ENCODE measurements at regions not wholly inside any gene's neighbourhood (a gene's known extent, or its start where the extent isn't known, plus 50 kb on each side); places are given as distances from the start of the nearest gene placed in this dataset.
A peak's percentile ranks its signal among the peaks of the same experiment; 100 is the strongest.

DNA sequence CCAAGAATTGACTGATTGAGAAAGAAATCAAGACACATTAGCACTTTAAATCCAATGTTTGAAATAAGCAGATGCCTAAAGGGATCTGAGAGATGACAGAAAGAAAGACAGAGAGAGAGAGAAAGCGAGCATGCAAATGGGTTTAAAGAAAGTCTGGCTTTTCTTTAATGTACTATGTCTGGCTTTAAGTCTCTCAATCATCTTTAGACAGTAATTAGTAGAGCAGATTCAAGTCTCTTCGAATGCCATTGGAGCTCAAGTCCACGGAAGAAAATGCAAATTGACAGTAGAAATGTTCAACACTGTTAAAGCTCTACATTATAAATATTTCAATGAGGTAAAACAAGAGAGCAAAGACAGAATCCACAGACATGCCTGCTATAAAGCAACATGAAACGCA, 1480.2 kb upstream of the CDH8 start:
- TF ChIP-seq SMC3 (conservative IDR thresholded peaks at IDR 0.05; ENCODE audit: poor library complexity) (no peak), EP300 (conservative IDR thresholded peaks at IDR 0.05; ENCODE audit: poor library complexity, severe bottlenecking) (peak; percentile 83)
- H3K79me2 ChIP-seq (replicated peaks; ENCODE audit: insufficient read depth, low read length): no peaks in the 10 kb centered on the region
- no peak overlapping the region for H3K9ac ChIP-seq (ENCODE audit: low read length)
- H4K20me1 ChIP-seq (ENCODE audit: insufficient read depth): no peaks in the 10 kb centered on the region
- no peak overlapping the region for H2AFZ ChIP-seq (ENCODE audit: low read depth, low read length)
- H3K4me2 ChIP-seq (ENCODE audit: low read length): peak overlapping the region; percentile 32
- H3K9me3 ChIP-seq (ENCODE audit: low read length): no peaks in the 10 kb centered on the region
- peak overlapping the region; percentile 56 for H3K27ac ChIP-seq (ENCODE audit: low read length)
- peaks cover 4% of the 10 kb centered on the region for H3F3A ChIP-seq (ENCODE audit: insufficient read depth, low read length, poor library complexity, severe bottlenecking)
- no peak overlapping the region for H3K4me3 ChIP-seq (ENCODE audit: low read length)
- no peaks in the 10 kb centered on the region for H3K36me3 ChIP-seq (ENCODE audit: insufficient read depth, low read length)
- H3K9me2 ChIP-seq (ENCODE audit: insufficient read depth, low read length): no peaks in the 10 kb centered on the region
- no peaks in the 10 kb centered on the region for H3K27me3 ChIP-seq (ENCODE audit: insufficient read depth, low read depth, low read length)

DNA sequence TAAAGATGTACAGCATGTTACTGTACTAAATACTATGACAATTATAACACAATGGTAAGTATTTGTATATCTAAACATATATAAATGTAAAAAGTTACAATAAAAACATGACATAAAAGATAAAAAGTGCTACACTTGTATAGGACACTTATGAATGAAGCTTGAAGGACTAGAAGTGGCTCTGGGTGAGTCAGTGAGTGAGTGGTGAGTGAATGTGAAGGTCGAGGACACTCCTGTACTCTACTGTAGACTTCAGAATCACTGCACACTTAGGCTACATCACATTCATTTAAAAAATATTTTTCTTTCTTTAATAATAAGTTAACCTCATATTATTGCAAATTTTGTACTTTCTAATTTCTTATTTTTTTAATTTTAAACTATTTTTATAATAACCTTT, 1476.7 kb upstream of the CDH8 start:
- peaks cover 4% of the 10 kb centered on the region for H3F3A ChIP-seq (ENCODE audit: insufficient read depth, low read length, poor library complexity, severe bottlenecking)
- H3K27ac ChIP-seq (ENCODE audit: low read length): no peak overlapping the region
- H2AFZ ChIP-seq (ENCODE audit: low read depth, low read length): no peak overlapping the region
- no peaks in the 10 kb centered on the region for H3K9me2 ChIP-seq (ENCODE audit: insufficient read depth, low read length)
- H4K20me1 ChIP-seq (ENCODE audit: insufficient read depth): no peaks in the 10 kb centered on the region
- H3K27me3 ChIP-seq (ENCODE audit: insufficient read depth, low read depth, low read length): no peaks in the 10 kb centered on the region
- H3K4me2 ChIP-seq (ENCODE audit: low read length): no peak overlapping the region
- H3K9me3 ChIP-seq (ENCODE audit: low read length): no peaks in the 10 kb centered on the region
- no peaks in the 10 kb centered on the region for H3K79me2 ChIP-seq (replicated peaks; ENCODE audit: insufficient read depth, low read length)
- TF ChIP-seq SMC3 (conservative IDR thresholded peaks at IDR 0.05; ENCODE audit: poor library complexity) (no peak), EP300 (conservative IDR thresholded peaks at IDR 0.05; ENCODE audit: poor library complexity, severe bottlenecking) (no peak), EZH2 (IDR thresholded peaks at IDR 0.05; ENCODE audit: borderline replicate concordance, insufficient read depth, low read length, poor library complexity, severe bottlenecking) (no peak)
- TF ChIP-seq, protein P1, sequence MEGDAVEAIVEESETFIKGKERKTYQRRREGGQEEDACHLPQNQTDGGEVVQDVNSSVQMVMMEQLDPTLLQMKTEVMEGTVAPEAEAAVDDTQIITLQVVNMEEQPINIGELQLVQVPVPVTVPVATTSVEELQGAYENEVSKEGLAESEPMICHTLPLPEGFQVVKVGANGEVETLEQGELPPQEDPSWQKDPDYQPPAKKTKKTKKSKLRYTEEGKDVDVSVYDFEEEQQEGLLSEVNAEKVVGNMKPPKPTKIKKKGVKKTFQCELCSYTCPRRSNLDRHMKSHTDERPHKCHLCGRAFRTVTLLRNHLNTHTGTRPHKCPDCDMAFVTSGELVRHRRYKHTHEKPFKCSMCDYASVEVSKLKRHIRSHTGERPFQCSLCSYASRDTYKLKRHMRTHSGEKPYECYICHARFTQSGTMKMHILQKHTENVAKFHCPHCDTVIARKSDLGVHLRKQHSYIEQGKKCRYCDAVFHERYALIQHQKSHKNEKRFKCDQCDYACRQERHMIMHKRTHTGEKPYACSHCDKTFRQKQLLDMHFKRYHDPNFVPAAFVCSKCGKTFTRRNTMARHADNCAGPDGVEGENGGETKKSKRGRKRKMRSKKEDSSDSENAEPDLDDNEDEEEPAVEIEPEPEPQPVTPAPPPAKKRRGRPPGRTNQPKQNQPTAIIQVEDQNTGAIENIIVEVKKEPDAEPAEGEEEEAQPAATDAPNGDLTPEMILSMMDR (IDR thresholded peaks at IDR 0.05; ENCODE audit: poor library complexity, severe bottlenecking): no peak
- TF ChIP-seq, protein P2, sequence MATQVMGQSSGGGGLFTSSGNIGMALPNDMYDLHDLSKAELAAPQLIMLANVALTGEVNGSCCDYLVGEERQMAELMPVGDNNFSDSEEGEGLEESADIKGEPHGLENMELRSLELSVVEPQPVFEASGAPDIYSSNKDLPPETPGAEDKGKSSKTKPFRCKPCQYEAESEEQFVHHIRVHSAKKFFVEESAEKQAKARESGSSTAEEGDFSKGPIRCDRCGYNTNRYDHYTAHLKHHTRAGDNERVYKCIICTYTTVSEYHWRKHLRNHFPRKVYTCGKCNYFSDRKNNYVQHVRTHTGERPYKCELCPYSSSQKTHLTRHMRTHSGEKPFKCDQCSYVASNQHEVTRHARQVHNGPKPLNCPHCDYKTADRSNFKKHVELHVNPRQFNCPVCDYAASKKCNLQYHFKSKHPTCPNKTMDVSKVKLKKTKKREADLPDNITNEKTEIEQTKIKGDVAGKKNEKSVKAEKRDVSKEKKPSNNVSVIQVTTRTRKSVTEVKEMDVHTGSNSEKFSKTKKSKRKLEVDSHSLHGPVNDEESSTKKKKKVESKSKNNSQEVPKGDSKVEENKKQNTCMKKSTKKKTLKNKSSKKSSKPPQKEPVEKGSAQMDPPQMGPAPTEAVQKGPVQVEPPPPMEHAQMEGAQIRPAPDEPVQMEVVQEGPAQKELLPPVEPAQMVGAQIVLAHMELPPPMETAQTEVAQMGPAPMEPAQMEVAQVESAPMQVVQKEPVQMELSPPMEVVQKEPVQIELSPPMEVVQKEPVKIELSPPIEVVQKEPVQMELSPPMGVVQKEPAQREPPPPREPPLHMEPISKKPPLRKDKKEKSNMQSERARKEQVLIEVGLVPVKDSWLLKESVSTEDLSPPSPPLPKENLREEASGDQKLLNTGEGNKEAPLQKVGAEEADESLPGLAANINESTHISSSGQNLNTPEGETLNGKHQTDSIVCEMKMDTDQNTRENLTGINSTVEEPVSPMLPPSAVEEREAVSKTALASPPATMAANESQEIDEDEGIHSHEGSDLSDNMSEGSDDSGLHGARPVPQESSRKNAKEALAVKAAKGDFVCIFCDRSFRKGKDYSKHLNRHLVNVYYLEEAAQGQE (IDR thresholded peaks at IDR 0.05; ENCODE audit: borderline replicate concordance): no peak
- no peaks in the 10 kb centered on the region for H3K36me3 ChIP-seq (ENCODE audit: insufficient read depth, low read length)
- no peak overlapping the region for H3K4me3 ChIP-seq (ENCODE audit: low read length)
- H3K9ac ChIP-seq (ENCODE audit: low read length): no peak overlapping the region

DNA sequence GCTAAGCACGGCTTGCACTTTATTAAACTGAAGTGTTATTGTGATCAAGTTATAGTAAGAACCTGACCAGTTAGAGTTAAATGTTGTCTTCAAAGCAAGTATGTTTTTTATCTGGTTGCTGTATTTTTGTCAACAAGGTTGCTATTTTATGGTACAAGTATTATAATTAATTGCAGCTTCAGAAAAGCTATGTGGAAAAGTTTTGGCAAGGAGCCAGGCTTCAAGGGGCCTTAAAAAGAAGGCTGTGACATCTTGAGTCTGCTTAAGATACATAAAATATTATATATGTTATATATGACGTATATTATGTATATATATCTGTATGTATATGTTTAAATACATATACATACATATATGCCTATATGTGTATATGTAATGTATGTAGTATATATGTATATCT, 1461.2 kb upstream of the CDH8 start:
- H3K36me3 ChIP-seq (ENCODE audit: insufficient read depth, low read length): no peaks in the 10 kb centered on the region
- H3K27me3 ChIP-seq (ENCODE audit: insufficient read depth, low read depth, low read length): no peaks in the 10 kb centered on the region
- no peak overlapping the region for H2AFZ ChIP-seq (ENCODE audit: low read depth, low read length)
- TF ChIP-seq, protein P2 (IDR thresholded peaks at IDR 0.05; ENCODE audit: borderline replicate concordance): no peak
- TF ChIP-seq EP300 (conservative IDR thresholded peaks at IDR 0.05; ENCODE audit: poor library complexity, severe bottlenecking) (no peak), TAF1 (IDR thresholded peaks at IDR 0.05; ENCODE audit: low read depth) (no peak), MXI1 (conservative IDR thresholded peaks at IDR 0.05; ENCODE audit: poor library complexity, severe bottlenecking) (no peak), RAD21 (conservative IDR thresholded peaks at IDR 0.05) (no peak), EZH2 (IDR thresholded peaks at IDR 0.05; ENCODE audit: borderline replicate concordance, insufficient read depth, low read length, poor library complexity, severe bottlenecking) (no peak), SMC3 (conservative IDR thresholded peaks at IDR 0.05; ENCODE audit: poor library complexity) (no peak), POLR2AphosphoS5 (IDR thresholded peaks at IDR 0.05) (no peak)
- TF ChIP-seq, protein P1 (IDR thresholded peaks at IDR 0.05; ENCODE audit: poor library complexity, severe bottlenecking): no peak
- no peaks in the 10 kb centered on the region for H4K20me1 ChIP-seq (ENCODE audit: insufficient read depth)
- no peaks in the 10 kb centered on the region for H3K9me2 ChIP-seq (ENCODE audit: insufficient read depth, low read length)
- H3K4me2 ChIP-seq (ENCODE audit: low read length): no peak overlapping the region
- no peak overlapping the region for H3K27ac ChIP-seq (ENCODE audit: low read length)
- H3K79me2 ChIP-seq (replicated peaks; ENCODE audit: insufficient read depth, low read length): no peaks in the 10 kb centered on the region
- no peaks in the 10 kb centered on the region for H3F3A ChIP-seq (ENCODE audit: insufficient read depth, low read length, poor library complexity, severe bottlenecking)
- no peak overlapping the region for H3K4me3 ChIP-seq (ENCODE audit: low read length)
- no peaks in the 10 kb centered on the region for H3K9me3 ChIP-seq (ENCODE audit: low read length)
- no peak overlapping the region for H3K9ac ChIP-seq (ENCODE audit: low read length)
